ENCODE measurements at regions not wholly inside any gene's neighbourhood (a gene's known extent, or its start where the extent isn't known, plus 50 kb on each side); places are given as distances from the start of the nearest gene placed in this dataset.

- TF ChIP-seq CTCF (conservative IDR thresholded peaks at IDR 0.05) (no peak), ZFX (IDR thresholded peaks at IDR 0.05) (no peak)
These were observed 265.1 kb downstream of the ZEB1 start for GRCh38 chr10:31584098-31584631.
